ENCODE measurements at regions not wholly inside any gene's neighbourhood (a gene's known extent, or its start where the extent isn't known, plus 50 kb on each side); places are given as distances from the start of the nearest gene placed in this dataset.

- no peak for TF ChIP-seq CTCF (IDR thresholded peaks at IDR 0.05; ENCODE audit: extremely low read depth in 1 of 2, insufficient read depth in 1 of 2, low read depth in 1 of 2, low read length in 2 of 2)
- no peak for TF ChIP-seq EZH2 (IDR thresholded peaks at IDR 0.05; ENCODE audit: borderline replicate concordance, low read depth, low read length, severe bottlenecking)
- TF ChIP-seq POLR2AphosphoS5 (IDR thresholded peaks at IDR 0.05; ENCODE audit: insufficient read depth, low read depth, low read length): no peak
- TF ChIP-seq JUN (IDR thresholded peaks at IDR 0.05; ENCODE audit: borderline replicate concordance, insufficient read depth, insufficient read length, low read depth): no peak
Observed at GRCh38 chr13:54357284-54357933, 1328.8 kb downstream of the OLFM4 start.
